ENCODE measurements at regions not wholly inside any gene's neighbourhood (a gene's known extent, or its start where the extent isn't known, plus 50 kb on each side); places are given as distances from the start of the nearest gene placed in this dataset.
"Not testable (repeated sequence)": the region's sequence is repeated elsewhere in the genome, so short reads cannot be mapped to it uniquely, and the experiment has no call there.

- Histone ChIP-seq H3K79me2 (ENCODE audit: control insufficient read depth, insufficient read depth, low read length) (no peaks in the 10 kb centered on the region), H3K4me2 (ENCODE audit: extremely low read depth, insufficient read depth, low read length) (no peak overlapping the region), H4K20me1 (ENCODE audit: control insufficient read depth, extremely low read depth, insufficient read depth, low read length) (no peaks in the 10 kb centered on the region), H3K9me3 (ENCODE audit: control insufficient read depth, insufficient read depth, low read depth, low read length) (no peaks in the 10 kb centered on the region), H3K4me3 (replicated peaks in 1 of 4; ENCODE audit: control extremely low read depth in 1 of 4, insufficient read depth in 1 of 4, low read depth in 3 of 4, low read length in 4 of 4) (no peak overlapping the region), H3K27ac (ENCODE audit: insufficient read depth, low read length) (no peak overlapping the region), H3K4me1 (ENCODE audit: control insufficient read depth, extremely low read depth, insufficient read depth, low read length) (no peaks in the 10 kb centered on the region), H3K27me3 (ENCODE audit: control insufficient read depth, insufficient read depth, low read length) (no peaks in the 10 kb centered on the region), H2AFZ (ENCODE audit: low read length) (no peak overlapping the region), H3K9ac (ENCODE audit: insufficient read depth, low read length) (no peak overlapping the region), H3K36me3 (ENCODE audit: control insufficient read depth, insufficient read depth, low read length) (no peaks in the 10 kb centered on the region)
- DNase-seq (ENCODE audit: low read depth in 2 of 2), result no peak
- TF ChIP-seq CTCF (conservative IDR thresholded peaks at IDR 0.05 in 1 of 2, IDR thresholded peaks at IDR 0.05 in 1 of 2; ENCODE audit: low read depth in 1 of 2, low read length in 2 of 2), result no peak
- TF ChIP-seq EZH2 (IDR thresholded peaks at IDR 0.05; ENCODE audit: low read length, missing control alignments), result no peak
These were observed 992.2 kb downstream of the DIPK2A start for GRCh38 chr3:144963810-144964209.

- no peak overlapping the region for H3K4me2 ChIP-seq (ENCODE audit: extremely low read depth, insufficient read depth, low read length)
- H4K20me1 ChIP-seq (ENCODE audit: control insufficient read depth, extremely low read depth, insufficient read depth, low read length), result no peaks in the 10 kb centered on the region
- no peaks in the 10 kb centered on the region for H3K79me2 ChIP-seq (ENCODE audit: control insufficient read depth, insufficient read depth, low read length)
- H3K4me3 ChIP-seq (replicated peaks in 1 of 4; ENCODE audit: control extremely low read depth in 1 of 4, insufficient read depth in 1 of 4, low read depth in 3 of 4, low read length in 4 of 4), result no peak overlapping the region
- H2AFZ ChIP-seq (ENCODE audit: low read length), result no peak overlapping the region
- H3K4me1 ChIP-seq (ENCODE audit: control insufficient read depth, extremely low read depth, insufficient read depth, low read length), result no peaks in the 10 kb centered on the region
- no peak for TF ChIP-seq EZH2 (IDR thresholded peaks at IDR 0.05; ENCODE audit: low read length, missing control alignments)
- H3K36me3 ChIP-seq (ENCODE audit: control insufficient read depth, insufficient read depth, low read length), result no peaks in the 10 kb centered on the region
- H3K27ac ChIP-seq (ENCODE audit: insufficient read depth, low read length), result no peak overlapping the region
- DNase-seq (ENCODE audit: low read depth in 2 of 2), result no peak
- H3K9me3 ChIP-seq (ENCODE audit: control insufficient read depth, insufficient read depth, low read depth, low read length), result no peaks in the 10 kb centered on the region
- H3K27me3 ChIP-seq (ENCODE audit: control insufficient read depth, insufficient read depth, low read length), result no peaks in the 10 kb centered on the region
- H3K9ac ChIP-seq (ENCODE audit: insufficient read depth, low read length), result no peak overlapping the region
These were observed 994.9 kb downstream of the DIPK2A start for GRCh38 chr3:144966560-144966959.

GRCh38 chr3:144968750-144969350 lies 997.2 kb downstream of the DIPK2A start:
- no peaks in the 10 kb centered on the region for H3K79me2 ChIP-seq (ENCODE audit: control insufficient read depth, insufficient read depth, low read length)
- H4K20me1 ChIP-seq (ENCODE audit: control insufficient read depth, extremely low read depth, insufficient read depth, low read length), result no peaks in the 10 kb centered on the region
- no peaks in the 10 kb centered on the region for H3K9me3 ChIP-seq (ENCODE audit: control insufficient read depth, insufficient read depth, low read depth, low read length)
- DNase-seq (ENCODE audit: low read depth in 2 of 2), result peak in 1 of 2 donors; percentile 86
- no peak overlapping the region for H2AFZ ChIP-seq (ENCODE audit: low read length)
- no peak for TF ChIP-seq CTCF (conservative IDR thresholded peaks at IDR 0.05 in 1 of 2, IDR thresholded peaks at IDR 0.05 in 1 of 2; ENCODE audit: low read depth in 1 of 2, low read length in 2 of 2)
- no peak for TF ChIP-seq EZH2 (IDR thresholded peaks at IDR 0.05; ENCODE audit: low read length, missing control alignments)
- no peaks in the 10 kb centered on the region for H3K27me3 ChIP-seq (ENCODE audit: control insufficient read depth, insufficient read depth, low read length)
- no peaks in the 10 kb centered on the region for H3K36me3 ChIP-seq (ENCODE audit: control insufficient read depth, insufficient read depth, low read length)
- no peak overlapping the region for H3K4me3 ChIP-seq (replicated peaks in 1 of 4; ENCODE audit: control extremely low read depth in 1 of 4, insufficient read depth in 1 of 4, low read depth in 3 of 4, low read length in 4 of 4)
- no peak overlapping the region for H3K27ac ChIP-seq (ENCODE audit: insufficient read depth, low read length)
- H3K4me1 ChIP-seq (ENCODE audit: control insufficient read depth, extremely low read depth, insufficient read depth, low read length), result no peaks in the 10 kb centered on the region
- H3K4me2 ChIP-seq (ENCODE audit: extremely low read depth, insufficient read depth, low read length), result no peak overlapping the region
- H3K9ac ChIP-seq (ENCODE audit: insufficient read depth, low read length), result no peak overlapping the region

GRCh38 chr3:144984481-144984880 lies 1012.9 kb downstream of the DIPK2A start:
- H3K4me3 ChIP-seq (replicated peaks in 1 of 4; ENCODE audit: control extremely low read depth in 1 of 4, insufficient read depth in 1 of 4, low read depth in 3 of 4, low read length in 4 of 4); H3K4me1 ChIP-seq (ENCODE audit: control insufficient read depth, extremely low read depth, insufficient read depth, low read length); H3K4me2 ChIP-seq (ENCODE audit: extremely low read depth, insufficient read depth, low read length); DNase-seq (ENCODE audit: low read depth in 2 of 2); H2AFZ ChIP-seq (ENCODE audit: low read length); H3K9me3 ChIP-seq (ENCODE audit: control insufficient read depth, insufficient read depth, low read depth, low read length); H4K20me1 ChIP-seq (ENCODE audit: control insufficient read depth, extremely low read depth, insufficient read depth, low read length); H3K79me2 ChIP-seq (ENCODE audit: control insufficient read depth, insufficient read depth, low read length); H3K36me3 ChIP-seq (ENCODE audit: control insufficient read depth, insufficient read depth, low read length); H3K9ac ChIP-seq (ENCODE audit: insufficient read depth, low read length); H3K27me3 ChIP-seq (ENCODE audit: control insufficient read depth, insufficient read depth, low read length); H3K27ac ChIP-seq (ENCODE audit: insufficient read depth, low read length): not testable (repeated sequence)
